ENCODE measurements at regions not wholly inside any gene's neighbourhood (a gene's known extent, or its start where the extent isn't known, plus 50 kb on each side); places are given as distances from the start of the nearest gene placed in this dataset.

DNA sequence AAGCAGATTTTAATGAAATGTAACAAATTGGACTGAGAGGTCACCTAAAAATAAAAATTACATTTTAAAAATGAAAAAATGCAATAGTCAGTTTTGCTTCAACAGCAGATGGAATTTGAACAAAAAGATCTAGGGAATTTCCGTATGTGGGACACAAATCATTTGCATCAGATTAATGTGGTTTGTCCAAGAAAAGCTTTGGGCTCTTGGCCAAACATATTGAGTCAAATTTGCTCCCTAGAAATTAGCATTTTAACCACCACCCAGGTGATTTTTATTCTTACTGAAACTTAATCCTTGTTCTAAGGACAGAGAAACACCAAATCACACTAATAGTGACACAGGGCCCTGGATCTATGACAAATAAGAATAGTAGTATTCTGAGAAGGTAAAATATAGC lies 1477.8 kb downstream of the FAM181B start:
- TF ChIP-seq, protein P1, sequence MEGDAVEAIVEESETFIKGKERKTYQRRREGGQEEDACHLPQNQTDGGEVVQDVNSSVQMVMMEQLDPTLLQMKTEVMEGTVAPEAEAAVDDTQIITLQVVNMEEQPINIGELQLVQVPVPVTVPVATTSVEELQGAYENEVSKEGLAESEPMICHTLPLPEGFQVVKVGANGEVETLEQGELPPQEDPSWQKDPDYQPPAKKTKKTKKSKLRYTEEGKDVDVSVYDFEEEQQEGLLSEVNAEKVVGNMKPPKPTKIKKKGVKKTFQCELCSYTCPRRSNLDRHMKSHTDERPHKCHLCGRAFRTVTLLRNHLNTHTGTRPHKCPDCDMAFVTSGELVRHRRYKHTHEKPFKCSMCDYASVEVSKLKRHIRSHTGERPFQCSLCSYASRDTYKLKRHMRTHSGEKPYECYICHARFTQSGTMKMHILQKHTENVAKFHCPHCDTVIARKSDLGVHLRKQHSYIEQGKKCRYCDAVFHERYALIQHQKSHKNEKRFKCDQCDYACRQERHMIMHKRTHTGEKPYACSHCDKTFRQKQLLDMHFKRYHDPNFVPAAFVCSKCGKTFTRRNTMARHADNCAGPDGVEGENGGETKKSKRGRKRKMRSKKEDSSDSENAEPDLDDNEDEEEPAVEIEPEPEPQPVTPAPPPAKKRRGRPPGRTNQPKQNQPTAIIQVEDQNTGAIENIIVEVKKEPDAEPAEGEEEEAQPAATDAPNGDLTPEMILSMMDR (IDR thresholded peaks at IDR 0.05; ENCODE audit: poor library complexity) = no peak
- TF ChIP-seq EZH2phosphoT487 (IDR thresholded peaks at IDR 0.05; ENCODE audit: low read depth, severe bottlenecking, unreplicated experiment) (no peak), EZH2 (IDR thresholded peaks at IDR 0.05; ENCODE audit: borderline replicate concordance) (no peak)
